Heart left ventricle (tissue), 13 donors: ENCODE measurements at regions not wholly inside any gene's neighbourhood (a gene's known extent, or its start where the extent isn't known, plus 50 kb on each side); places are given as distances from the start of the nearest gene placed in this dataset.

Experiments
- POLR2A ChIP-seq, 2 donors: fragments of 450-650 bp; IDR thresholded peaks; one replicate each; pipeline ENCODE4 v1.6.1; 2017; ENCODE audit warnings: antibody characterized with exemption in 2 of 2, mild to moderate bottlenecking in 2 of 2, moderate library complexity in 2 of 2
- TF ChIP-seq, protein P1 (sequence below), 12 donors: fragments of 200-600 bp; sonication (generic) in 4 of 12; IDR thresholded peaks; one replicate each; pipeline versions ENCODE4 v1.5.0 to v1.8.0; 2018 to 2022; ENCODE audit warnings: antibody characterized with exemption in 12 of 12, mild to moderate bottlenecking in 5 of 12
- donor health status: ischemic (EF 13 %, LVEDD 7.1; RV severe dilation, severe dysfunction).
- donor health status: DM: no; HTN: yes; CAD: no.
- donor health status: DM: no; HTN: no; CAD: no.
- donor health status: ischemic (EF 25% LVEDD 6.9; RV normal size, moderate dysfunction).
- donor health status: ischemic (EF 25% LVEDD 5.7; RV mildly dilated, moderate dysfunction).
- donor health status: ischemic (EF 35%, LVEDD 5.7; RV mildly dilated, moderate dysfunction).
- donor health status: nonischemic (EF 11% LVEDD 7.7; RV severe dilation, severe dysfunction).
- donor health status: DM: yes; HTN: yes; CAD: no.
- donor health status: PGD.
- donor health status: ischemic (EF 29% LVEDD 5.4; RV normal size, mild dysfunction).
- donor health status: nonischemic (EF 23%, LVEDD 6.1; RV moderate dilation, normal function).

DNA sequence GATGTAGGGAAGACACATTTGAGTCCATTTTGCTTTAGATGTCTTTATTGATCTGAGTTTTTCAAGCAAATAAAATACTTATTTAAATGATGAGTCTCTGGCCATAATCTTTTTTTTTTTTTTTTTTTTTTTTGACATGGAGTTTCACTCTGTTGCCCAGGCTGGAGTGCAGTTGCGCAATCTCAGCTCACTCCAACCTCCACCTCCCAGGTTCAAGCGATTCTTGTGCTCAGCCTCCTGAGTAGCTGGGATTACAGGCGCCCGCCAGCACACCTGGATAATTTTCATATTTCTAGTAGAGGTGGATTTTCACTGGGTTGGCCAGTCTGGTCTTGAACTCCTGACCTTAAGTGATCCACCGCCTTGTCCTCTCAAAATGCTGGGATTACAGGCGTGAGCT, 194.5 kb upstream of the MAD2L1 start:
- TF ChIP-seq, protein P1, sequence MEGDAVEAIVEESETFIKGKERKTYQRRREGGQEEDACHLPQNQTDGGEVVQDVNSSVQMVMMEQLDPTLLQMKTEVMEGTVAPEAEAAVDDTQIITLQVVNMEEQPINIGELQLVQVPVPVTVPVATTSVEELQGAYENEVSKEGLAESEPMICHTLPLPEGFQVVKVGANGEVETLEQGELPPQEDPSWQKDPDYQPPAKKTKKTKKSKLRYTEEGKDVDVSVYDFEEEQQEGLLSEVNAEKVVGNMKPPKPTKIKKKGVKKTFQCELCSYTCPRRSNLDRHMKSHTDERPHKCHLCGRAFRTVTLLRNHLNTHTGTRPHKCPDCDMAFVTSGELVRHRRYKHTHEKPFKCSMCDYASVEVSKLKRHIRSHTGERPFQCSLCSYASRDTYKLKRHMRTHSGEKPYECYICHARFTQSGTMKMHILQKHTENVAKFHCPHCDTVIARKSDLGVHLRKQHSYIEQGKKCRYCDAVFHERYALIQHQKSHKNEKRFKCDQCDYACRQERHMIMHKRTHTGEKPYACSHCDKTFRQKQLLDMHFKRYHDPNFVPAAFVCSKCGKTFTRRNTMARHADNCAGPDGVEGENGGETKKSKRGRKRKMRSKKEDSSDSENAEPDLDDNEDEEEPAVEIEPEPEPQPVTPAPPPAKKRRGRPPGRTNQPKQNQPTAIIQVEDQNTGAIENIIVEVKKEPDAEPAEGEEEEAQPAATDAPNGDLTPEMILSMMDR (IDR thresholded peaks at IDR 0.05) = no peak
- TF ChIP-seq POLR2A (IDR thresholded peaks at IDR 0.05) = no peak
